GM18951 (cell line): ENCODE measurements at regions not wholly inside any gene's neighbourhood (a gene's known extent, or its start where the extent isn't known, plus 50 kb on each side); places are given as distances from the start of the nearest gene placed in this dataset.

Source experiments
- POLR2A ChIP-seq: IDR thresholded peaks from 4 replicates; pipeline ENCODE4 v1.6.1; 2011; ENCODE audit warnings: mild to moderate bottlenecking; ENCODE audit not compliant: insufficient read length, insufficient read depth; ENCODE audit errors: extremely low read depth
- in situ Hi-C: fragments of 300-500 bp; cut with MboI; formaldehyde crosslinking; loops from one replicate; pipeline ENCODE4 v1.12.0; 2022; ENCODE audit warnings: low sequenced_read_pairs, mixed read lengths, inconsistent platforms; ENCODE audit not compliant: unreplicated experiment

GRCh38 chr16:11475896-11476630, 110.7 kb downstream of the LITAF start:
- in situ Hi-C loops: no loop called here
- TF ChIP-seq POLR2A: no peak

GRCh38 chr16:11476676-11477075, 110.0 kb downstream of the LITAF start:
- in situ Hi-C loops: no loop called here
- no peak for TF ChIP-seq POLR2A

- TF ChIP-seq POLR2A: no peak
- in situ Hi-C loops: no loop called here
Measured at GRCh38 chr16:11478431-11479119, 108.1 kb downstream of the LITAF start.

- in situ Hi-C loops: no loop called here
- TF ChIP-seq POLR2A: no peak
Measured at GRCh38 chr16:11479916-11480315, 106.8 kb downstream of the LITAF start.

- no peak for TF ChIP-seq POLR2A
- in situ Hi-C loops: no loop called here
Measured at GRCh38 chr16:11480634-11481033, 106.1 kb downstream of the LITAF start.

- in situ Hi-C loops: no loop called here
- no peak for TF ChIP-seq POLR2A
Measured at GRCh38 chr16:11481987-11482386, 104.7 kb downstream of the LITAF start.

- in situ Hi-C loops: no loop called here
- TF ChIP-seq POLR2A: no peak
Measured at GRCh38 chr16:11482946-11483748, 103.6 kb downstream of the LITAF start.

- no peak for TF ChIP-seq POLR2A
- in situ Hi-C loops: no loop called here
Measured at GRCh38 chr16:11484691-11485258, 101.9 kb downstream of the LITAF start.

- TF ChIP-seq POLR2A: no peak
- in situ Hi-C loops: no loop called here
Measured at GRCh38 chr16:11485676-11486075, 101.0 kb downstream of the LITAF start.

GRCh38 chr16:11487289-11487688, 99.4 kb downstream of the LITAF start:
- in situ Hi-C loops: no loop called here
- no peak for TF ChIP-seq POLR2A

- TF ChIP-seq POLR2A: no peak
Measured at GRCh38 chr16:11488304-11488703, 98.4 kb downstream of the LITAF start.

GRCh38 chr16:11491524-11491923, 95.2 kb downstream of the LITAF start:
- TF ChIP-seq POLR2A: no peak
- in situ Hi-C loops: no loop called here

More at GRCh38 chr16:11488304-11488703, 98.4 kb downstream of the LITAF start:
- in situ Hi-C loops: no loop called here

- TF ChIP-seq POLR2A: no peak
- in situ Hi-C loops: no loop called here
Measured at GRCh38 chr16:11492808-11493530, 93.8 kb downstream of the LITAF start.

GRCh38 chr16:11493531-11493929, 93.2 kb downstream of the LITAF start:
- in situ Hi-C loops: no loop called here
- TF ChIP-seq POLR2A: no peak
